ENCODE measurements at regions not wholly inside any gene's neighbourhood (a gene's known extent, or its start where the extent isn't known, plus 50 kb on each side); places are given as distances from the start of the nearest gene placed in this dataset.
A peak's percentile ranks its signal among the peaks of the same experiment; 100 is the strongest.

DNA sequence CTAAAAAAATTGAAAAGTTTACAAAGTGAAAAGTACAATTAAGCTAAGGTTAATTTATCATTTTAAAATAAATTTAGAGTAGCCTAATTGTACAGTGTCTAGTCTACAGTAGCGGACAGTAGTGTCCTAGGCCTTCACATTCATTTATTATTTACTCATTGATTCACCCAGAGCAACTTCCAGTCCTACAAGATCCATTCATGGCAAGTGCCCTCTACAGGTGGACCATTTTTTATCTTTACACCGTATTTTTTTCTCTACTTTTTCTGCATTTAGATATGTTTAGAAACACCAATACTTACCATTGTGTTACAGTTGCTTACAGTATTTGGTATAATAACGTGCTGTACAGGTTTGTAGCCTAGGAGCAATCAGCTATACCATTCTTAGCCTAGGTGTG lies 84.1 kb downstream of the TSN start:
- TF ChIP-seq CTCF (IDR thresholded peaks at IDR 0.05; ENCODE audit: low read depth, low read length, poor library complexity, severe bottlenecking) (peak; percentile 49), EZH2phosphoT487 (IDR thresholded peaks at IDR 0.05; ENCODE audit: borderline replicate concordance, low read length) (no peak)
